Ovary (tissue), 3 donors: ENCODE measurements at regions not wholly inside any gene's neighbourhood (a gene's known extent, or its start where the extent isn't known, plus 50 kb on each side); places are given as distances from the start of the nearest gene placed in this dataset.

Source experiments
- POLR2A ChIP-seq: fragments of 450-650 bp; IDR thresholded peaks from one replicate; pipeline ENCODE4 v1.6.1; 2017; ENCODE audit warnings: antibody characterized with exemption, mild to moderate bottlenecking, moderate library complexity
- TF ChIP-seq, protein P1 (sequence below), 3 donors: fragments of 450-650 bp in 2 of 3; fragments of 200-600 bp in 1 of 3; IDR thresholded peaks; one replicate each; pipeline versions ENCODE4 v1.5.1 to v1.8.0; 2016 to 2022; ENCODE audit warnings: antibody characterized with exemption in 3 of 3, mild to moderate bottlenecking in 1 of 3
- donor health status: DM: no; HTN: no; CAD: no.

DNA sequence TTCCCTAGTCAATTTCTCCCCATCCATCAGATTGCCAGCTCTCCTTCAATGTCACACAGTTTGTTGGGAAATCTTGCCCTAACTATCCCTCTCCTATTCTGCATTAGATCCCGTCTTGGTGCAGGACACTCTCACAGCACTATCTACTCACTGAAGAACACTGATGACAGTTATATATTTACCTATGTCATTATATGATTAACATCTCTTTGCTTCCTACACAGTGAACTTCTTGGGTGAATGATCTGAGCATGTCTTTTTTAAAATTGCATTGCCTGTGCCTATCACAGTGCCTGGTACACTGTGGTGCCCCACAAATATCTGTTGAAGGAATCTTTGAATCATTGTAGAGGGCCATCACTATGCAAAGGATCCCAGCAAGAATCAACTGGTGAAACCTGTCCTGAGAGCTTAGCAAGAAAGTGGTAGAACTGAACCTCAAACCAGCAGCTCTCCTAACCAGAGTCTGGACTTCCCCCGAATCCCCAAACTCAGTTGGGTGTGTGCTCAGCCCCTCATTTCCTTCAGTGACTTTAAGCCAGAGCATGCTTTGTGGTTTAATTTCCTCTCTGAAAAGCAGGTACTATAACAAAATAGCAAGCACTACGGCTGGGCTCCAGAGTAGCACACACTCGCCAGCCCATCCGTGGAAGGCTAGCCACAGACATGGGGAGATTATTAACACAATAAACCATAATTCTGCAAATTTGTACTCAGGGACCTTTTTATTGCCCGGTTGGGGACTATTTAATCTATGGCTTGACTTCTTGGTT lies 680.7 kb upstream of the SALL1 start:
- no peak for TF ChIP-seq POLR2A
- TF ChIP-seq, protein P1, sequence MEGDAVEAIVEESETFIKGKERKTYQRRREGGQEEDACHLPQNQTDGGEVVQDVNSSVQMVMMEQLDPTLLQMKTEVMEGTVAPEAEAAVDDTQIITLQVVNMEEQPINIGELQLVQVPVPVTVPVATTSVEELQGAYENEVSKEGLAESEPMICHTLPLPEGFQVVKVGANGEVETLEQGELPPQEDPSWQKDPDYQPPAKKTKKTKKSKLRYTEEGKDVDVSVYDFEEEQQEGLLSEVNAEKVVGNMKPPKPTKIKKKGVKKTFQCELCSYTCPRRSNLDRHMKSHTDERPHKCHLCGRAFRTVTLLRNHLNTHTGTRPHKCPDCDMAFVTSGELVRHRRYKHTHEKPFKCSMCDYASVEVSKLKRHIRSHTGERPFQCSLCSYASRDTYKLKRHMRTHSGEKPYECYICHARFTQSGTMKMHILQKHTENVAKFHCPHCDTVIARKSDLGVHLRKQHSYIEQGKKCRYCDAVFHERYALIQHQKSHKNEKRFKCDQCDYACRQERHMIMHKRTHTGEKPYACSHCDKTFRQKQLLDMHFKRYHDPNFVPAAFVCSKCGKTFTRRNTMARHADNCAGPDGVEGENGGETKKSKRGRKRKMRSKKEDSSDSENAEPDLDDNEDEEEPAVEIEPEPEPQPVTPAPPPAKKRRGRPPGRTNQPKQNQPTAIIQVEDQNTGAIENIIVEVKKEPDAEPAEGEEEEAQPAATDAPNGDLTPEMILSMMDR (IDR thresholded peaks at IDR 0.05) = no peak
